ENCODE measurements at regions not wholly inside any gene's neighbourhood (a gene's known extent, or its start where the extent isn't known, plus 50 kb on each side); places are given as distances from the start of the nearest gene placed in this dataset.

- no TSS peak for BruUV-seq (replicated peaks)
Measured at GRCh38 chr10:112027731-112028280, 155.8 kb downstream of the GPAM start.

GRCh38 chr10:112030431-112030830 is 153.1 kb downstream of the GPAM start:
- Histone ChIP-seq H4K20me1 (replicated peaks; ENCODE audit: control insufficient read depth, extremely low read depth, insufficient read depth, low read length) (no peaks in the 10 kb centered on the region), H2AFZ (ENCODE audit: low read depth, low read length) (no peak overlapping the region), H3K9me3 (replicated peaks; ENCODE audit: control insufficient read depth, insufficient read depth, low read length) (peaks cover 3% of the 10 kb centered on the region), H3K27me3 (ENCODE audit: control insufficient read depth in 2 of 2, insufficient read depth in 2 of 2, low read length in 2 of 2) (no peaks in the 10 kb centered on the region), H3K9ac (replicated peaks; ENCODE audit: extremely low read depth, insufficient read depth, low read length) (no peak overlapping the region), H3K4me2 (ENCODE audit: insufficient read depth, low read length) (no peak overlapping the region), H3K9me1 (replicated peaks; ENCODE audit: control insufficient read depth, extremely low read depth, insufficient read depth, low read length) (no peaks in the 10 kb centered on the region), H3K36me3 (ENCODE audit: control insufficient read depth in 2 of 2, extremely low read depth in 1 of 2, insufficient read depth in 2 of 2, low read length in 2 of 2) (no peaks in the 10 kb centered on the region), H3K27ac (ENCODE audit: insufficient read depth, low read depth, low read length) (no peak overlapping the region), H3K4me3 (replicated peaks in 1 of 3; ENCODE audit: insufficient read depth in 1 of 3, low read depth in 1 of 3, low read length in 3 of 3) (no peak overlapping the region), H3K4me1 (ENCODE audit: control insufficient read depth, extremely low read depth, insufficient read depth, low read length) (no peaks in the 10 kb centered on the region), H3K79me2 (ENCODE audit: control insufficient read depth, insufficient read depth, low read length) (no peaks in the 10 kb centered on the region)
- dilution Hi-C loops (cut with MboI; ENCODE audit: extremely low pct_ligation_motif_present, low sequenced_read_pairs) (no loop called here), intact Hi-C loops (cut with micrococcal nuclease) (no loop called here)
- TF ChIP-seq EZH2 (IDR thresholded peaks at IDR 0.05; ENCODE audit: borderline replicate concordance, low read depth, low read length, severe bottlenecking) (no peak), FOS (IDR thresholded peaks at IDR 0.05; ENCODE audit: borderline replicate concordance, insufficient read depth, low read length) (no peak), POLR2A (IDR thresholded peaks at IDR 0.05; ENCODE audit: low read depth, low read length) (no peak), GATA2 (IDR thresholded peaks at IDR 0.05; ENCODE audit: insufficient read depth, insufficient read length, low read depth, low read length) (no peak), JUN (IDR thresholded peaks at IDR 0.05; ENCODE audit: borderline replicate concordance, insufficient read depth, insufficient read length, low read depth) (no peak), POLR2AphosphoS5 (IDR thresholded peaks at IDR 0.05; ENCODE audit: insufficient read depth, low read depth, low read length) (no peak), CTCF (IDR thresholded peaks at IDR 0.05; ENCODE audit: extremely low read depth in 1 of 2, insufficient read depth in 1 of 2, low read depth in 1 of 2, low read length in 2 of 2) (no peak), MYC (IDR thresholded peaks at IDR 0.05; ENCODE audit: low read depth, low read length) (no peak)
- TF ChIP-seq, protein P1, sequence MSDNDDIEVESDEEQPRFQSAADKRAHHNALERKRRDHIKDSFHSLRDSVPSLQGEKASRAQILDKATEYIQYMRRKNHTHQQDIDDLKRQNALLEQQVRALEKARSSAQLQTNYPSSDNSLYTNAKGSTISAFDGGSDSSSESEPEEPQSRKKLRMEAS (IDR thresholded peaks at IDR 0.05; ENCODE audit: insufficient read depth, insufficient read length): no peak
- ChIA-PET CTCF (no interaction called here), POLR2A (interaction anchor here (0.5 kb wide), 1 partner anchor 1319 kb away, joined by 3 read pairs; no protein-coding TSS in a partner anchor)
- no peak for FAIRE-seq
- DNase-seq (ENCODE audit: low read depth, low spot score): no peak
- BruUV-seq (replicated peaks): no TSS peak

More at GRCh38 chr10:112027731-112028280, 155.8 kb downstream of the GPAM start:
- Histone ChIP-seq H3K9ac (replicated peaks; ENCODE audit: extremely low read depth, insufficient read depth, low read length) (no peak overlapping the region), H3K4me1 (ENCODE audit: control insufficient read depth, extremely low read depth, insufficient read depth, low read length) (no peaks in the 10 kb centered on the region), H3K79me2 (ENCODE audit: control insufficient read depth, insufficient read depth, low read length) (no peaks in the 10 kb centered on the region), H3K36me3 (ENCODE audit: control insufficient read depth in 2 of 2, extremely low read depth in 1 of 2, insufficient read depth in 2 of 2, low read length in 2 of 2) (no peaks in the 10 kb centered on the region), H3K4me2 (ENCODE audit: insufficient read depth, low read length) (no peak overlapping the region), H3K27ac (ENCODE audit: insufficient read depth, low read depth, low read length) (no peak overlapping the region), H3K9me3 (replicated peaks; ENCODE audit: control insufficient read depth, insufficient read depth, low read length) (peaks cover 3% of the 10 kb centered on the region), H2AFZ (ENCODE audit: low read depth, low read length) (no peak overlapping the region), H3K4me3 (replicated peaks in 1 of 3; ENCODE audit: insufficient read depth in 1 of 3, low read depth in 1 of 3, low read length in 3 of 3) (no peak overlapping the region), H3K27me3 (ENCODE audit: control insufficient read depth in 2 of 2, insufficient read depth in 2 of 2, low read length in 2 of 2) (no peaks in the 10 kb centered on the region), H3K9me1 (replicated peaks; ENCODE audit: control insufficient read depth, extremely low read depth, insufficient read depth, low read length) (no peaks in the 10 kb centered on the region), H4K20me1 (replicated peaks; ENCODE audit: control insufficient read depth, extremely low read depth, insufficient read depth, low read length) (no peaks in the 10 kb centered on the region)
- DNase-seq (ENCODE audit: low read depth, low spot score) (no peak), FAIRE-seq (no peak)
- CTCF ChIA-PET: no interaction called here
- dilution Hi-C loops (cut with MboI; ENCODE audit: extremely low pct_ligation_motif_present, low sequenced_read_pairs): no loop called here
- intact Hi-C loops (cut with micrococcal nuclease): no loop called here
- no peak for TF ChIP-seq MYC (IDR thresholded peaks at IDR 0.05; ENCODE audit: low read depth, low read length)
- TF ChIP-seq POLR2AphosphoS5 (IDR thresholded peaks at IDR 0.05; ENCODE audit: insufficient read depth, low read depth, low read length): no peak
- no peak for TF ChIP-seq JUN (IDR thresholded peaks at IDR 0.05; ENCODE audit: borderline replicate concordance, insufficient read depth, insufficient read length, low read depth)
- TF ChIP-seq POLR2A (IDR thresholded peaks at IDR 0.05; ENCODE audit: low read depth, low read length): no peak
- POLR2A ChIA-PET: no interaction called here

All from endothelial cell of umbilical vein (primary cell).